Liver (tissue), 8 donors: ENCODE measurements at regions not wholly inside any gene's neighbourhood (a gene's known extent, or its start where the extent isn't known, plus 50 kb on each side); places are given as distances from the start of the nearest gene placed in this dataset.
A peak's percentile ranks its signal among the peaks of the same experiment; 100 is the strongest.

Experiments used
- DNase-seq: peaks from one replicate; pipeline ENCODE4 v3.0.0-alpha.2; 2017; ENCODE audit warnings: low spot score
- H3K27ac ChIP-seq, 2 donors: one replicate each; pipeline ENCODE4 v1.7.0; 2013; ENCODE audit warnings: inconsistent platforms in 2 of 2, low read length in 2 of 2, control low read depth in 1 of 2, low read depth in 1 of 2, mild to moderate bottlenecking in 1 of 2
- H3K27me3 ChIP-seq, 4 donors: one replicate each; pipeline versions ENCODE4 v1.6.1 to v1.7.0; 2013; ENCODE audit warnings: low read length in 3 of 4, inconsistent platforms in 1 of 4, mild to moderate bottlenecking in 1 of 4, moderate library complexity in 1 of 4; ENCODE audit not compliant: control insufficient read depth in 4 of 4, insufficient read depth in 4 of 4
- H3K36me3 ChIP-seq, 4 donors: one replicate each; pipeline versions ENCODE4 v1.6.1 to v1.7.0; 2013; ENCODE audit warnings: low read length in 3 of 4, mild to moderate bottlenecking in 3 of 4, low read depth in 1 of 4, moderate library complexity in 1 of 4; ENCODE audit not compliant: control insufficient read depth in 4 of 4, insufficient read depth in 3 of 4
- H3K4me1 ChIP-seq, 4 donors: one replicate each; pipeline versions ENCODE4 v1.6.1 to v1.7.0; 2013; ENCODE audit warnings: low read length in 3 of 4, mild to moderate bottlenecking in 3 of 4, moderate library complexity in 1 of 4; ENCODE audit not compliant: control insufficient read depth in 4 of 4, insufficient read depth in 4 of 4
- H3K4me3 ChIP-seq, 3 donors: one replicate each; pipeline versions ENCODE4 v1.6.1 to v1.7.0; 2013; ENCODE audit warnings: low read length in 3 of 3, control low read depth in 1 of 3, low read depth in 1 of 3, mild to moderate bottlenecking in 1 of 3
- H3K9ac ChIP-seq, 2 donors: one replicate each; pipeline ENCODE4 v1.7.0; 2013; ENCODE audit warnings: low read length in 2 of 2, mild to moderate bottlenecking in 2 of 2, moderate library complexity in 2 of 2, control low read depth in 1 of 2, low read depth in 1 of 2
- H3K9me3 ChIP-seq, 4 donors: one replicate each; pipeline versions ENCODE4 v1.6.1 to v1.7.0; 2013; ENCODE audit warnings: low read length in 3 of 4; ENCODE audit not compliant: control insufficient read depth in 4 of 4
- ATF3 ChIP-seq: IDR thresholded peaks from 2 replicates; pipeline ENCODE4 v1.6.1; 2016; ENCODE audit warnings: antibody characterized with exemption
- CTCF ChIP-seq: fragments of 150-350 bp; IDR thresholded peaks from 2 replicates; pipeline ENCODE4 v1.5.1; 2017; ENCODE audit warnings: improper control_type of control experiment, low read depth, low read length; ENCODE audit not compliant: missing input control
- EGR1 ChIP-seq, 2 donors: IDR thresholded peaks; 2 replicates each; pipeline ENCODE4 v1.6.1; 2016 to 2018; ENCODE audit warnings: antibody characterized with exemption in 2 of 2, low read depth in 2 of 2
- FOXA1 ChIP-seq: IDR thresholded peaks from 2 replicates; pipeline ENCODE4 v1.6.1; 2016; ENCODE audit warnings: antibody characterized with exemption
- FOXA2 ChIP-seq: IDR thresholded peaks from 2 replicates; pipeline ENCODE4 v1.6.1; 2016; ENCODE audit warnings: antibody characterized with exemption
- GABPA ChIP-seq, 2 donors: IDR thresholded peaks in 1 of 2; conservative IDR thresholded peaks in 1 of 2; 2 replicates each; pipeline ENCODE4 v1.6.1; 2016; ENCODE audit warnings: antibody characterized with exemption in 2 of 2, mild to moderate bottlenecking in 1 of 2, moderate library complexity in 1 of 2
- HNF4A ChIP-seq, 2 donors: conservative IDR thresholded peaks; 2 replicates each; pipeline ENCODE4 v1.6.1; 2016; ENCODE audit warnings: antibody characterized with exemption in 2 of 2, mild to moderate bottlenecking in 2 of 2
- HNF4G ChIP-seq: IDR thresholded peaks from 2 replicates; pipeline ENCODE4 v1.6.1; 2016; ENCODE audit warnings: antibody characterized with exemption
- JUND ChIP-seq, 2 donors: IDR thresholded peaks; 2 replicates each; pipeline ENCODE4 v1.6.1; 2016; ENCODE audit warnings: antibody characterized with exemption in 2 of 2
- MAX ChIP-seq: IDR thresholded peaks from 2 replicates; pipeline ENCODE4 v1.6.1; 2016; ENCODE audit warnings: antibody characterized with exemption
- NR2F2 ChIP-seq: IDR thresholded peaks from 2 replicates; pipeline ENCODE4 v1.6.1; 2016; ENCODE audit warnings: antibody characterized with exemption
- RAD21 ChIP-seq, 2 donors: IDR thresholded peaks; 2 replicates each; pipeline ENCODE4 v1.6.1; 2016; ENCODE audit warnings: antibody characterized with exemption in 2 of 2, mild to moderate bottlenecking in 2 of 2
- RXRA ChIP-seq, 2 donors: IDR thresholded peaks; 2 replicates each; pipeline ENCODE4 v1.6.1; 2017 to 2018; ENCODE audit warnings: antibody characterized with exemption in 2 of 2, mild to moderate bottlenecking in 1 of 2
- SP1 ChIP-seq: IDR thresholded peaks from 2 replicates; pipeline ENCODE4 v1.6.1; 2018; ENCODE audit warnings: antibody characterized with exemption, mild to moderate bottlenecking
- TAF1 ChIP-seq: conservative IDR thresholded peaks from 2 replicates; pipeline ENCODE4 v1.6.1; 2016; ENCODE audit warnings: antibody characterized with exemption, mild to moderate bottlenecking
- YY1 ChIP-seq: IDR thresholded peaks from 2 replicates; pipeline ENCODE4 v1.6.1; 2016; ENCODE audit warnings: antibody characterized with exemption, mild to moderate bottlenecking
- ZBTB33 ChIP-seq: IDR thresholded peaks from 2 replicates; pipeline ENCODE4 v1.6.1; 2016; ENCODE audit warnings: antibody characterized with exemption
- WGBS: extraction: QIAGEN DNeasy Blood & Tissue Kit; methylation state at CpG from one replicate; pipeline ENCODE4 v1.1.7; 2013; 5-methylcytosine and 5-hydroxymethylcytosine counted together
- TF ChIP-seq, protein P1 (sequence below): IDR thresholded peaks from 2 replicates; pipeline ENCODE4 v1.6.1; 2016; ENCODE audit warnings: antibody characterized with exemption, mild to moderate bottlenecking
- donor health status: healthy.
- donor health status: healthy.
- donor health status: healthy.
- donor health status: healthy.
- donor health status: healthy.

DNA sequence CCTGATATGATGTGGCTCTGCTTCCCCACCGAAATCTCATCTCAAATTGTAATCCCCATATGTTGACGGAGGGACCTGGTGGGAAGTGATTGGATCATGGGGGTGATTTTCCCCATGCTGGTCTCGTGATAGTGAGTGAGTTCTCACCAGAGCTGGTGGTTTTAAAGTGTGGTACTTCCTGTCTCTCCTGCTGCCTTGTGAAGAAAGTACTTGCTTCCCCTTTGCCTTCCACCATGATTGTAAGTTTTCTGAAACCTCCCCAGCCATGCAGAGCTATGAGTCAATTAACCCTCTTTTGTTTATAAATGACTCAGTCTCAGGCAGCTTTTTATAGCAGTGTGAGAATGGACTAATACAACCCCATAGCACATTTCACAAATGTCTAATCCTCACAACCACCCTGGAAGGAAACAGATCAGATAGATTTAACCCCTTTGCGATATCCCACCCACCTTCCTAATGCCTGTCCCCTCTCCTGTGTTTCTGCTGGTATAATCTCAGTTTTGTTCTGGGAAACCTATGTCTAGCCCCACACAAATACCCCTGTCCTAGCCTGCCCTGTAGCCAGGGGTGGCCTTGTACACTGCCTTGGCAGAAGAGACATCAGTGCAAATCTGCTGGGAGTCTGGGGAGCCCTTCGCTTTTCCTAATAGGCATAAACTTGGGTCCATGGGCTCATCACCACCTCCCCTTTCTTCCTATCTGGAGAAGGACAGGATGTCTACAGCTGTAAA is 157.0 kb upstream of the RAI14 start:
- Histone ChIP-seq H3K4me1 (peaks cover 13 to 36% (median 21%) of the 10 kb centered on the region in 4 donors), H3K27me3 (no peaks in the 10 kb centered on the region), H3K36me3 (no peaks in the 10 kb centered on the region), H3K4me3 (no peak overlapping the region), H3K27ac (peak overlapping the region; percentile 33 to 59), H3K9ac (no peak overlapping the region), H3K9me3 (no peaks in the 10 kb centered on the region)
- WGBS, result 82% methylated on average over 5 of the region's 5 CpGs
- TF ChIP-seq YY1 (peak; percentile 20), RXRA (IDR thresholded peaks at IDR 0.05) (no peak), TAF1 (no peak)
- DNase-seq, result no peak

DNA sequence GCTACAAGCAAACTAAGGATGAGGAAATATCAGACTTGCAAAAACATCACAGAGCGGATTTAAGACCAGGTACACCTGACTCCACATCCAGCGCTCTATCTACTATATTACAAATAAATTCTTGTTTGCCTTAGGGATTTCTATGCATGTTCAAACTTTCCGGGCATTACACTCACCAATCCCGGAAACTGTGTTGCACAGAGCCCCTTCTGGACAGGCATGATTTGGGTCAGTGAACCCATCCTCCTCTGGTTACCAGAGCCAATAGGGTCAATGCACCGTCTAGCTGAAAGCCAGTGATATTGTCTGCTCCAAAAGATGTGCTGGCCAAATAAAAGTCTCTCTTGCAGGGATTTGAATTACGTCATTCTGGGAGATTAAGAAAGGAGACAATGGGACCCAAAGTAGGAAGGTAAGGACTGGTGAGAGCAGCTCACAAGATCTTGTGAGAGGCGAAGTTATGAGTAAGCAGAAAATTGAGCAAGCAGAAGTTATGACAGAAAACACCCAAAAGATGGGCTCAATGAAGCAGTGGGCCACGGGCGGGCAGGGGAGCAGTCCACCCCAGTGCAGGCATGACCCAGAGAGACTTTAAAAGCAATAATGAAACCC is 155.8 kb upstream of the RAI14 start:
- Histone ChIP-seq H3K4me1 (peaks cover 13 to 34% (median 22%) of the 10 kb centered on the region in 4 donors), H3K9ac (no peak overlapping the region), H3K36me3 (no peaks in the 10 kb centered on the region), H3K27ac (peak overlapping the region; percentile 36 to 68), H3K27me3 (no peaks in the 10 kb centered on the region), H3K9me3 (no peaks in the 10 kb centered on the region), H3K4me3 (no peak overlapping the region)
- TF ChIP-seq FOXA2 (peak; percentile 53), FOXA1 (peak; percentile 52), TAF1 (no peak), YY1 (peak; percentile 47), GABPA (IDR thresholded peaks at IDR 0.05 in 1 of 2, conservative IDR thresholded peaks at IDR 0.05 in 1 of 2) (peak in 1 of 2 donors; percentile 39), NR2F2 (peak; percentile 58), HNF4A (conservative IDR thresholded peaks at IDR 0.05) (peak; percentile 67 to 71), ZBTB33 (peak; percentile 70), HNF4G (peak; percentile 38), MAX (peak; percentile 78), CTCF (no peak), RAD21 (IDR thresholded peaks at IDR 0.05) (peak; percentile 28 to 36), JUND (IDR thresholded peaks at IDR 0.05) (peak; percentile 66 to 70), RXRA (IDR thresholded peaks at IDR 0.05) (peak; percentile 98 to 99), SP1 (peak; percentile 92), ATF3 (peak; percentile 84), EGR1 (IDR thresholded peaks at IDR 0.05; ENCODE audit: low read depth in 2 of 2) (peak in 1 of 2 donors; percentile 49)
- TF ChIP-seq, protein P1, sequence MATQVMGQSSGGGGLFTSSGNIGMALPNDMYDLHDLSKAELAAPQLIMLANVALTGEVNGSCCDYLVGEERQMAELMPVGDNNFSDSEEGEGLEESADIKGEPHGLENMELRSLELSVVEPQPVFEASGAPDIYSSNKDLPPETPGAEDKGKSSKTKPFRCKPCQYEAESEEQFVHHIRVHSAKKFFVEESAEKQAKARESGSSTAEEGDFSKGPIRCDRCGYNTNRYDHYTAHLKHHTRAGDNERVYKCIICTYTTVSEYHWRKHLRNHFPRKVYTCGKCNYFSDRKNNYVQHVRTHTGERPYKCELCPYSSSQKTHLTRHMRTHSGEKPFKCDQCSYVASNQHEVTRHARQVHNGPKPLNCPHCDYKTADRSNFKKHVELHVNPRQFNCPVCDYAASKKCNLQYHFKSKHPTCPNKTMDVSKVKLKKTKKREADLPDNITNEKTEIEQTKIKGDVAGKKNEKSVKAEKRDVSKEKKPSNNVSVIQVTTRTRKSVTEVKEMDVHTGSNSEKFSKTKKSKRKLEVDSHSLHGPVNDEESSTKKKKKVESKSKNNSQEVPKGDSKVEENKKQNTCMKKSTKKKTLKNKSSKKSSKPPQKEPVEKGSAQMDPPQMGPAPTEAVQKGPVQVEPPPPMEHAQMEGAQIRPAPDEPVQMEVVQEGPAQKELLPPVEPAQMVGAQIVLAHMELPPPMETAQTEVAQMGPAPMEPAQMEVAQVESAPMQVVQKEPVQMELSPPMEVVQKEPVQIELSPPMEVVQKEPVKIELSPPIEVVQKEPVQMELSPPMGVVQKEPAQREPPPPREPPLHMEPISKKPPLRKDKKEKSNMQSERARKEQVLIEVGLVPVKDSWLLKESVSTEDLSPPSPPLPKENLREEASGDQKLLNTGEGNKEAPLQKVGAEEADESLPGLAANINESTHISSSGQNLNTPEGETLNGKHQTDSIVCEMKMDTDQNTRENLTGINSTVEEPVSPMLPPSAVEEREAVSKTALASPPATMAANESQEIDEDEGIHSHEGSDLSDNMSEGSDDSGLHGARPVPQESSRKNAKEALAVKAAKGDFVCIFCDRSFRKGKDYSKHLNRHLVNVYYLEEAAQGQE, result peak; percentile 48
- 50% methylated on average over 9 of the region's 9 CpGs for WGBS
- DNase-seq, result no peak
